ENCODE measurements at regions not wholly inside any gene's neighbourhood (a gene's known extent, or its start where the extent isn't known, plus 50 kb on each side); places are given as distances from the start of the nearest gene placed in this dataset.

DNA sequence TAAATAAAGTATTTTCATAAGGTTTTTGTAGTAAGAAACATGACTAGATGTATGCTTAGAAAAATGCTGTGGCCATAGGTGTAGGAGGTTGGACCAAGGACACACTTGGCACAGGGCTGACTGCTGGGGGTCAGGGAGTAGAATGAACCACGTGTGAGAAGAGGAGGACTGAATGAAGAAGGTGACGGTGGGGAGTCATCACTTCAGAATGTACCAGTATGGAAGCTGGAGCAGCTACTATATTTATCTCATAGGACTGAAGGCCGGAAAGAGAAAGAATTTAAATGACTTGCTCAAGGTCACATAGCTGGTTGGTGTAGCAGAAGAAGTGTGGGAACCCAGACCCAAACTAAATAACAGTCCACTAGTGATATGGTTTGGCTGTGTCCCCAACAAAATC lies 79.8 kb upstream of the HAO2 start:
- Histone ChIP-seq H3K9me3 (replicated peaks; ENCODE audit: control insufficient read depth, insufficient read depth, low read length) (no peaks in the 10 kb centered on the region), H3K79me2 (ENCODE audit: control insufficient read depth, insufficient read depth, low read length) (no peaks in the 10 kb centered on the region), H3K36me3 (ENCODE audit: control insufficient read depth in 2 of 2, insufficient read depth in 2 of 2, low read length in 1 of 2) (no peaks in the 10 kb centered on the region), H3K27me3 (replicated peaks in 1 of 2; ENCODE audit: control insufficient read depth in 2 of 2, insufficient read depth in 2 of 2, low read length in 1 of 2) (no peaks in the 10 kb centered on the region), H2AFZ (ENCODE audit: control insufficient read depth, low read depth, low read length) (no peak overlapping the region), H3K27ac (ENCODE audit: control insufficient read depth, insufficient read depth) (no peak overlapping the region), H3K9ac (ENCODE audit: control insufficient read depth, insufficient read depth, low read length) (no peak overlapping the region), H3K4me3 (no peak overlapping the region), H3K4me1 (ENCODE audit: control insufficient read depth, insufficient read depth, low read length) (no peaks in the 10 kb centered on the region), H4K20me1 (ENCODE audit: control insufficient read depth, insufficient read depth) (no peaks in the 10 kb centered on the region; the same call in 1 of the 2 replicates), H3K4me2 (ENCODE audit: control insufficient read depth, insufficient read depth) (no peak overlapping the region)
- WGBS (ENCODE audit: insufficient coverage, insufficient replicate concordance, low lambda C conversion rate, missing lambda C conversion rate): 18% methylated on average over 3 of the region's 3 CpGs
- TF ChIP-seq EGR1 (IDR thresholded peaks at IDR 0.05; ENCODE audit: borderline replicate concordance in 1 of 2, low read depth in 2 of 2, low read length in 2 of 2): no peak
- TF ChIP-seq, protein P1, sequence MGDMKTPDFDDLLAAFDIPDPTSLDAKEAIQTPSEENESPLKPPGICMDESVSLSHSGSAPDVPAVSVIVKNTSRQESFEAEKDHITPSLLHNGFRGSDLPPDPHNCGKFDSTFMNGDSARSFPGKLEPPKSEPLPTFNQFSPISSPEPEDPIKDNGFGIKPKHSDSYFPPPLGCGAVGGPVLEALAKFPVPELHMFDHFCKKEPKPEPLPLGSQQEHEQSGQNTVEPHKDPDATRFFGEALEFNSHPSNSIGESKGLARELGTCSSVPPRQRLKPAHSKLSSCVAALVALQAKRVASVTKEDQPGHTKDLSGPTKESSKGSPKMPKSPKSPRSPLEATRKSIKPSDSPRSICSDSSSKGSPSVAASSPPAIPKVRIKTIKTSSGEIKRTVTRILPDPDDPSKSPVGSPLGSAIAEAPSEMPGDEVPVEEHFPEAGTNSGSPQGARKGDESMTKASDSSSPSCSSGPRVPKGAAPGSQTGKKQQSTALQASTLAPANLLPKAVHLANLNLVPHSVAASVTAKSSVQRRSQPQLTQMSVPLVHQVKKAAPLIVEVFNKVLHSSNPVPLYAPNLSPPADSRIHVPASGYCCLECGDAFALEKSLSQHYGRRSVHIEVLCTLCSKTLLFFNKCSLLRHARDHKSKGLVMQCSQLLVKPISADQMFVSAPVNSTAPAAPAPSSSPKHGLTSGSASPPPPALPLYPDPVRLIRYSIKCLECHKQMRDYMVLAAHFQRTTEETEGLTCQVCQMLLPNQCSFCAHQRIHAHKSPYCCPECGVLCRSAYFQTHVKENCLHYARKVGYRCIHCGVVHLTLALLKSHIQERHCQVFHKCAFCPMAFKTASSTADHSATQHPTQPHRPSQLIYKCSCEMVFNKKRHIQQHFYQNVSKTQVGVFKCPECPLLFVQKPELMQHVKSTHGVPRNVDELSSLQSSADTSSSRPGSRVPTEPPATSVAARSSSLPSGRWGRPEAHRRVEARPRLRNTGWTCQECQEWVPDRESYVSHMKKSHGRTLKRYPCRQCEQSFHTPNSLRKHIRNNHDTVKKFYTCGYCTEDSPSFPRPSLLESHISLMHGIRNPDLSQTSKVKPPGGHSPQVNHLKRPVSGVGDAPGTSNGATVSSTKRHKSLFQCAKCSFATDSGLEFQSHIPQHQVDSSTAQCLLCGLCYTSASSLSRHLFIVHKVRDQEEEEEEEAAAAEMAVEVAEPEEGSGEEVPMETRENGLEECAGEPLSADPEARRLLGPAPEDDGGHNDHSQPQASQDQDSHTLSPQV (IDR thresholded peaks at IDR 0.05): no peak
- no peak for FAIRE-seq
- DNase-seq (ENCODE audit: low read depth, low spot score): no peak
- CTCF ChIA-PET: interaction anchor here (1.3 to 8.0 kb wide), 9 partner anchors 14 to 146 kb away, joined by 3 to 137 read pairs (median 6); partner anchors contain the start of gene HAO2
- intact Hi-C loops (cut with micrococcal nuclease; ENCODE audit: unreplicated experiment): loop anchor here (5.0 kb wide), 1 partner anchor 184 kb away; no protein-coding TSS in a partner anchor
- POLR2A ChIA-PET: no interaction called here
- BruUV-seq (replicated peaks): no TSS peak
- in situ Hi-C loops (cut with MboI): loop anchor here (5.0 kb wide), 1 partner anchor 79 kb away; the partner anchor contains the start of gene HAO2
- RAD21 ChIA-PET (ENCODE audit: unreplicated experiment): interaction anchor here (1.3 to 5.1 kb wide), 6 partner anchors 14 to 84 kb away, joined by 4 to 63 read pairs (median 6); partner anchors contain the start of gene HAO2
- SMC1A ChIA-PET (ENCODE audit: uncharacterized antibody, unreplicated experiment): interaction anchor here (0.9 to 3.2 kb wide), 13 partner anchors 9 to 86 kb away, joined by 3 to 57 read pairs (median 6); partner anchors contain the start of gene HAO2
- ATAC-seq: no peak

Measured in GM12878 (cell line).